ENCODE measurements at regions not wholly inside any gene's neighbourhood (a gene's known extent, or its start where the extent isn't known, plus 50 kb on each side); places are given as distances from the start of the nearest gene placed in this dataset.
"Not testable (repeated sequence)": the region's sequence is repeated elsewhere in the genome, so short reads cannot be mapped to it uniquely, and the experiment has no call there.

DNA sequence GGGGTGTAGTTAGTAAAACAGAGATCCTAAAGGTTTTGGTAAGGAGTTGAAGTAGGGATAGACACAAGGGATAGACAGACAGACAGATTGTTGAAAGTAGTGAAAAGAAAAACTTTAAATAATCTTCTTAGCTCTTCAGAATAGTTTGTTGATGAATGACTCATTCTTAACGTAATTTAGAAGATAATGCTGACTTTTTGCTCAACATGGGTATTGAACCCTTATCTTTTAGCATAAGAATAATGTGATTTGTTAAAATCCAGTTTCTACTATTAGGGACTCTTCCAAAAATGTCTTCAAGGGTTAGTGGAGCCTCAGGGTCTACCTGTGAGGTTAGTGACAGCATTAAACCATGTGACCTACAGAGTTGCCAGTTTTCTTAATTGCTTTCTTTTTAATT lies 411.2 kb downstream of the ETV1 start:
- no peaks in the 10 kb centered on the region for H3K27me3 ChIP-seq (ENCODE audit: control insufficient read depth, insufficient read depth, low read length)
- H3K9me3 ChIP-seq (ENCODE audit: control insufficient read depth, insufficient read depth, low read length) = no peaks in the 10 kb centered on the region
- peaks cover 16% of the 10 kb centered on the region for H3K4me1 ChIP-seq (ENCODE audit: control insufficient read depth, insufficient read depth, low read length)
- H3K36me3 ChIP-seq (ENCODE audit: control insufficient read depth, insufficient read depth, low read length) = no peaks in the 10 kb centered on the region
- no peak overlapping the region for H3K9ac ChIP-seq (ENCODE audit: low read depth, low read length)
- H3K4me3 ChIP-seq (ENCODE audit: low read depth, low read length) = no peak overlapping the region

DNA sequence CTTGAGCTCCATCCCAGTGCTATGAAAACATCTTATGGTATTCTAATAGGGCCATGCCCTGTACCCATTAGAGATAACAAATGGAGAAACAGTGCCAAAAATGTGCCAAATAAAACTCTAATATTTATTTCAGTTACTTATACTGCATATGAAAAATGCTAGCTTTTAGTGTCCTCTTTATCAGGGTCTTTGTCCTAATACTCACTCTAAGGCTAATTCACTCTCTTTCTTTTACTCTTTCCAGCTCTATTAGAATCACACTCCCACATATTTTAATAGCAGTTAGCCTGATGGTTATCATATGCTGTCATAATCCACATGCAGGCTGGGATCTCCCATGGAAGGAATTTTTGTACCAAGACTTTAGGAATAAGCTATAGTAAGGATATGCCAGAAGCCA lies 408.4 kb downstream of the ETV1 start:
- no peaks in the 10 kb centered on the region for H3K9me3 ChIP-seq (ENCODE audit: control insufficient read depth, insufficient read depth, low read length)
- no peaks in the 10 kb centered on the region for H3K27me3 ChIP-seq (ENCODE audit: control insufficient read depth, insufficient read depth, low read length)
- H3K4me3 ChIP-seq (ENCODE audit: low read depth, low read length) = no peak overlapping the region
- no peak overlapping the region for H3K9ac ChIP-seq (ENCODE audit: low read depth, low read length)
- no peaks in the 10 kb centered on the region for H3K36me3 ChIP-seq (ENCODE audit: control insufficient read depth, insufficient read depth, low read length)
- peaks cover 16% of the 10 kb centered on the region for H3K4me1 ChIP-seq (ENCODE audit: control insufficient read depth, insufficient read depth, low read length)

DNA sequence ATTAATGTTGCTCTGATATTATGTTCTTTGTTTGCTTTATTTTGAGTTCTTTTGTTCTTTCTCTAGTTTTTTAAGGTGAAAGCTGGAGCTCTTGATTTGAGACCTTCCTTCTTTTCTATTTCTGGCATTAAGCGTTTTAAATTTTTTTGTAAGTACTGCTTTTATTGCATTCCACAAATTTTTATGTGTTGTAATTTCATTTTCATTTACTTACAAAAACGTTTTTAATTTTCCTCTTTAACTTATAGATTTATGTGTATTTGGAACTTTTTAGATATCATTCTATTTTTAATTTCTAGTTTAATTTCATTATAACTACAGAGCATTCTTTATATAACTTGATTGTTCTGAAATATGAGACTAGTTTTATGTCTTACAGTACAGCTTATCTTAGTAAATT lies 395.6 kb downstream of the ETV1 start:
- Histone ChIP-seq H3K4me3 (ENCODE audit: low read depth, low read length) (no peak overlapping the region), H3K36me3 (ENCODE audit: control insufficient read depth, insufficient read depth, low read length) (peaks cover 3% of the 10 kb centered on the region), H3K4me1 (ENCODE audit: control insufficient read depth, insufficient read depth, low read length) (no peaks in the 10 kb centered on the region), H3K9ac (ENCODE audit: low read depth, low read length) (no peak overlapping the region), H3K27me3 (ENCODE audit: control insufficient read depth, insufficient read depth, low read length) (no peaks in the 10 kb centered on the region), H3K9me3 (ENCODE audit: control insufficient read depth, insufficient read depth, low read length) (no peaks in the 10 kb centered on the region)

DNA sequence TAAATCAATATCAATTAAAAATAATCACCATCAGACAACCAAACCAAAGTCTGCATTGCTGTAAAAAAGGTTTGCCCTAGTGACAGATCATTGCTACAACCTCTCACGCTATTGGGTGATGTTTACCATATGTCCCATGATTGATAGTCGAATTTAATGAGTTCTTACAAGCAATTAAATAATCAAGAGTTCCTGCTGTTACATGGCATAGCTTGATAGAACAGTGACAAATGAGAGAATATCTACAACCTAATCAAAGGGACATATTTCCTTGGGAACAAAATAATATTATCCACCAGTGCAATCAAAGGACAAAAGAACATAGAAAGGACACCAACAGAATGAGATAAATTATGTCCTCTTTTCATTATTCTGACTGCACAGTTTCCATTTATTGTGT lies 387.4 kb downstream of the ETV1 start:
- Histone ChIP-seq H3K9ac (ENCODE audit: low read depth, low read length) (no peak overlapping the region), H3K27me3 (ENCODE audit: control insufficient read depth, insufficient read depth, low read length) (no peaks in the 10 kb centered on the region), H3K4me1 (ENCODE audit: control insufficient read depth, insufficient read depth, low read length) (no peaks in the 10 kb centered on the region), H3K4me3 (ENCODE audit: low read depth, low read length) (no peak overlapping the region), H3K9me3 (ENCODE audit: control insufficient read depth, insufficient read depth, low read length) (no peaks in the 10 kb centered on the region), H3K36me3 (ENCODE audit: control insufficient read depth, insufficient read depth, low read length) (no peaks in the 10 kb centered on the region)

DNA sequence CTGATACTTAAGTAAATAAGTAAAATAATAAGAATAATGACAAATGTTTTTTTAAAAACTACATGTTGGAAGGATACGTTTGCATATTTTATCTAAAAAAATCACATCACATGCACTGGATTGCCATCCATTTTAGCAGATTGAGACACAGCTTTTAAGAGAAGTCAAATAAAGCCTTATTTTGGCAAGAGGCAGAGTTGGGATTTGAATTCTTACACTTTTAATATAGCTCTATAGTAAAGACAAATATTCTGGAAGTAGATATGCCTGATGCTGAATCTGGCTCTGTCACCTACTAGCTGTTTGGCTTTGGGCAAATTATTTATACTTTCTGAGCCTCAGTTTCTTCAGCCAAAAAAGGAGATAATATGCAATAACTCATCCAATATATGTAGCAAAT lies 386.4 kb downstream of the ETV1 start:
- H3K4me1 ChIP-seq (ENCODE audit: control insufficient read depth, insufficient read depth, low read length) = no peaks in the 10 kb centered on the region
- no peak overlapping the region for H3K4me3 ChIP-seq (ENCODE audit: low read depth, low read length)
- H3K27me3 ChIP-seq (ENCODE audit: control insufficient read depth, insufficient read depth, low read length) = no peaks in the 10 kb centered on the region

DNA sequence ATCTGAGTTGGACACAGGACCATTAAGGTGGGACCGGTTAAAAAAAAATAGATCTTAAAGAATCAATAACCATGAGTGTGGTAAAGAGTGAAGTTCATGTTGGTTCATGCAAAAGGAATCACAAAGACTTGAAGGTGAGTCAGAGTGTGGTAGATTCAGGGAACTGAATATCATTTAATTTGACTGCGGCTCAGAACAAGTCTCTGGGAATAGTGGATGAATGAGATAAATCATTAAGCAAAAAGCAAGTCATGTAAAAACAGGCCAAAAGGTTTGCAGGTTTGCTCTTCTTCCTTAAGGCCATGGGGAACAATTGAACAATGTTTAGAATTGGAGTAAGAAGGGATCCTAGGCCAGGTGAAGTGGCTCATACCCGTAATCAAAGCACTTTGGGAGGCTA lies 385.8 kb downstream of the ETV1 start:
- no peak overlapping the region for H3K4me3 ChIP-seq (ENCODE audit: low read depth, low read length)
- H3K27me3 ChIP-seq (ENCODE audit: control insufficient read depth, insufficient read depth, low read length) = no peaks in the 10 kb centered on the region
- H3K9me3 ChIP-seq (ENCODE audit: control insufficient read depth, insufficient read depth, low read length) = no peaks in the 10 kb centered on the region
- H3K9ac ChIP-seq (ENCODE audit: low read depth, low read length) = no peak overlapping the region
- H3K36me3 ChIP-seq (ENCODE audit: control insufficient read depth, insufficient read depth, low read length) = no peaks in the 10 kb centered on the region
- no peaks in the 10 kb centered on the region for H3K4me1 ChIP-seq (ENCODE audit: control insufficient read depth, insufficient read depth, low read length)

More for the DNA sequence above, 386.4 kb downstream of the ETV1 start:
- no peak overlapping the region for H3K9ac ChIP-seq (ENCODE audit: low read depth, low read length)
- no peaks in the 10 kb centered on the region for H3K9me3 ChIP-seq (ENCODE audit: control insufficient read depth, insufficient read depth, low read length)
- H3K36me3 ChIP-seq (ENCODE audit: control insufficient read depth, insufficient read depth, low read length) = no peaks in the 10 kb centered on the region

DNA sequence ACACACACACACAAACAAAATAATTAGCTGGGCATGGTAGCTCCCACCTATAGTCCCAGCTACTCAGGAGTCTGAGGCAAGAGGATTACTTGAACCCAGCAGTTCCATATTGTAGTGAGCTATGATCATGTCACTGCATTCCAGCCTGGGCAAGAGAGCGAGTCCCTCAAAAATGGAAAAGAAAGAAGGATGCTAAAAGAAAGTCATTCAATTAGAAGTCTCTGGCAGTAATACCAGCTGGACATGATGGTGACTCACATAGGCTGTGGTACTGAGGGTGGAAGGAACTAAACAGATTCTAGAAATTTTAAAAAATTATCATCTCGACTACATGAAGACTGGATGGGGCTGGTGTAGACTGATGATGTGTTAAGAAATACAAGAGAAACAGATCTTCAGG lies 385.3 kb downstream of the ETV1 start:
- Histone ChIP-seq H3K4me1 (ENCODE audit: control insufficient read depth, insufficient read depth, low read length) (no peaks in the 10 kb centered on the region), H3K9ac (ENCODE audit: low read depth, low read length) (no peak overlapping the region), H3K36me3 (ENCODE audit: control insufficient read depth, insufficient read depth, low read length) (no peaks in the 10 kb centered on the region), H3K9me3 (ENCODE audit: control insufficient read depth, insufficient read depth, low read length) (no peaks in the 10 kb centered on the region), H3K4me3 (ENCODE audit: low read depth, low read length) (no peak overlapping the region), H3K27me3 (ENCODE audit: control insufficient read depth, insufficient read depth, low read length) (no peaks in the 10 kb centered on the region)

DNA sequence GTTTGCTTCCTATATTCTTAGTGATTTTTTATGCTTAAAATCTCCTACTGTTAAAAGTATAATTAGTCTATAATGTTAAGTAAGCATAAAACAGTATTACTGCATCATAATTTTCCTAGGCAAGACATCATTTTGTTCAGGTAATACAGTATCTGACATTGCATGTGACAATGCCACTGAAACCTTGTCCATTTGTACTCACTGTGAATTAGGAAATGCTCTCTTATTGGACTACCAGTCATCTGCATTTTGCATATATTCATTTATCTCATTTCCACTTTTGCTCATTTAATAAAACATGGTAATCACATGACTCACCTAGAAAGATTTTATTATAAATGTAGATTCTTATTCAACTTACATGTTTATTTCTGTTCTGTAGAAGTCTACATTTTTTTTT lies 379.1 kb downstream of the ETV1 start:
- Histone ChIP-seq H3K9me3 (ENCODE audit: control insufficient read depth, insufficient read depth, low read length) (no peaks in the 10 kb centered on the region), H3K4me3 (ENCODE audit: low read depth, low read length) (no peak overlapping the region), H3K9ac (ENCODE audit: low read depth, low read length) (no peak overlapping the region), H3K36me3 (ENCODE audit: control insufficient read depth, insufficient read depth, low read length) (no peaks in the 10 kb centered on the region), H3K4me1 (ENCODE audit: control insufficient read depth, insufficient read depth, low read length) (no peaks in the 10 kb centered on the region), H3K27me3 (ENCODE audit: control insufficient read depth, insufficient read depth, low read length) (no peaks in the 10 kb centered on the region)

DNA sequence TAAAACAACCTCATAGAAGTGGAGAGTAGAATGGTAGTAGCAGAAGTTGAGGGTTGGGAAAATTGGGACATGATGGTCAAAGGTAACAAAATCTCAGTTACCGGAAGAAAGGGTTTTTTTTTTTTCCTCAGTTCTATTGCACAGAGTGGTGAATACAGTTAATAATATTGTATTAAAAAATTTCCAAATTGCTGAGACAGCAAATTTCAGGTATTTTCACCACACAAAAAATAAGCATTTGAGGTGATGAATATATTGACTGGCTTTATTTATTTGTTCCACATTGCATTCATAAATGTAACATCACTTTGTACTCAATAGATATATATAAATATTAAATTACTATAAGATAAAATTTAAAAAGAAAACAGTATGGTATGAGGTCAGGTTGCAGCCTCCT lies 373.8 kb downstream of the ETV1 start:
- Histone ChIP-seq H3K27me3 (ENCODE audit: control insufficient read depth, insufficient read depth, low read length) (no peaks in the 10 kb centered on the region), H3K4me3 (ENCODE audit: low read depth, low read length) (no peak overlapping the region), H3K36me3 (ENCODE audit: control insufficient read depth, insufficient read depth, low read length) (no peaks in the 10 kb centered on the region), H3K9ac (ENCODE audit: low read depth, low read length) (no peak overlapping the region), H3K4me1 (ENCODE audit: control insufficient read depth, insufficient read depth, low read length) (peaks cover under 1% of the 10 kb centered on the region), H3K9me3 (ENCODE audit: control insufficient read depth, insufficient read depth, low read length) (no peaks in the 10 kb centered on the region)

DNA sequence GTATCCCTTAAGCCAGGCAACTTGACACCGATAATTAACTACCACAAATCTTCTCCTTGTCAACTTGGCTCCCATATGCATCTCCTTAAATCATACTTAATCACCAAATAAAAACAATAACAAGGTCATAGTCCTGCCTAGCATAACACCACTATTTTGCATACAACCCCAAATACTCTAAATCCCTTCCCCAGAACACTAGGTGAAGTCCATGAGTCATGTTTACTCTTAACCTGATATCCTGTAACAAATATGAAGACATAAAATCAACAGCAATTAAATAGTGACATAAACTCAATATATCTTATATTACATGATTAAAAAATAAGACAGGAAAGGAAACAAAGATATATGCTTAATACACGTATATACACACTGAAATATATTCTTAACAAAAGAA lies 362.0 kb downstream of the ETV1 start:
- Histone ChIP-seq H3K9ac (ENCODE audit: low read depth, low read length) (no peak overlapping the region), H3K36me3 (ENCODE audit: control insufficient read depth, insufficient read depth, low read length) (no peaks in the 10 kb centered on the region), H3K4me1 (ENCODE audit: control insufficient read depth, insufficient read depth, low read length) (no peaks in the 10 kb centered on the region), H3K9me3 (ENCODE audit: control insufficient read depth, insufficient read depth, low read length) (no peaks in the 10 kb centered on the region), H3K4me3 (ENCODE audit: low read depth, low read length) (no peak overlapping the region), H3K27me3 (ENCODE audit: control insufficient read depth, insufficient read depth, low read length) (no peaks in the 10 kb centered on the region)

DNA sequence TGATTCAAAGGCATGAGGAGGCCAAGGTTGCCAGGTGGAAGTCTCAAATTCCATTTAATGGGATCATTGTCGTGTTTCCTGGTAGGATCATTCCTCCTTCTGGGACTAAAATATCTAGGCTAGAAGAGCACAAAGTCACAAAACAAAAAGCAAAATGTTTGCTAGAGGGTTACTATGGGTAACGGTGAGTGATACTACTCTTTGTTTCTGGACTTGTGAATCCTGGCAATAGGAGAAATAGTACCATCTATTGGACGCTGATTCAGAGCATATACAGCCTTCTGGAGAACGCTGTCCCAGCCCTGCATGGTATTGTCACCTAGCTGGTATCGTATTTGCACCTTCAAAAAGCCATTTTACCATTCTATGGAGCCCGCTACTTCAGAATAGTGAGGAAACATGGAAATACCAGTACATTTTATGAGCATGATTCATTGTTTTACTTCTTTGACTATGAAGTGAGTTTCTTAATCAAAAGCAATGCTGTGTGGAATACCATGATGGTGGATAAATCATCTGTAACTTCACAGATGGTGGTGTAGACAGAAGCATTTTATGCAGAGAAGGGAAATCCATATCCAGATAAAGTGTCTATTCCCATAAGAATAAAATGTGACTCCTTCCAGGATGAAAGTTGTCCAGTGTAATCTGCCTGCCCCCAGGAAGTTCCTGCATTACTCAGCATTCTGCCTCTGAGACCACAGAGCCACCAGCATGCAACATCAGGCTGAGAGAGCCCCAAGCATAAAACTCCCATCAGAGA lies 361.0 kb downstream of the ETV1 start:
- no peak overlapping the region for H3K4me3 ChIP-seq (ENCODE audit: low read depth, low read length)
- no peak overlapping the region for H3K9ac ChIP-seq (ENCODE audit: low read depth, low read length)
- no peaks in the 10 kb centered on the region for H3K9me3 ChIP-seq (ENCODE audit: control insufficient read depth, insufficient read depth, low read length)
- H3K36me3 ChIP-seq (ENCODE audit: control insufficient read depth, insufficient read depth, low read length) = no peaks in the 10 kb centered on the region
- H3K4me1 ChIP-seq (ENCODE audit: control insufficient read depth, insufficient read depth, low read length) = no peaks in the 10 kb centered on the region
- no peaks in the 10 kb centered on the region for H3K27me3 ChIP-seq (ENCODE audit: control insufficient read depth, insufficient read depth, low read length)

DNA sequence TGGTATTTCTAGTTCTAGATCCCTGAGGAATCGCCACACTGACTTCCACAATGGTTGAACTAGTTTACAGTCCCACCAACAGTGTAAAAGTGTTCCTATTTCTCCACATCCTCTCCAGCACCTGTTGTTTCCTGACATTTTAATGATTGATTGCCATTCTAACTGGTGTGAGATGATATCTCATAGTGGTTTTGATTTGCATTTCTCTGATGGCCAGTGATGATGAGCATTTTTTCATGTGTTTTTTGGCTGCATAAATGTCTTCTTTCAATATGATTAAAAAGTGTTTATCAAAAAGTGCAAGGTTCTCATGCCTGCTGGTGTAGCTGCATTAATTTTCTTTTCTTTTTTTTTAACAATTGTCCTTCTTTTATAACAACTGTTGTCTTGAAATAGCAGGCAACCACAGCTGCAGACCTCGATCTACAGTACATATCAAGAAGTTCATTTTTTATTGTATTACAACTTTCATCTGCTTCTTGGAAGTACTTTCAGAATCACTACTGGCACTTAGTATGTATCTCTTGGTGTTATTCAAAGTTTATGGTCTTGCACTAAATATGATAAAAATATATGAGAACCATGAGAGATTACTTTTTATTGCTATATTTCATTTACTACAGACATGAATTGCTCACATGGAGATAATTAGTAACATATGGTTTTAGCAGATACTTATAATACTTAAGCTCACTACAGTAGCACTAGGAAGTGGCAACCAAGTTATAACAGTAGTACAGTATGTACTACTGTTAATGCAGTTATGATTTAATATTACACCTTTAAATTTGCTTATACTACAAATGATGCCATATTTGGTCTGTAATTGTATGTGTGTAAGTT lies 358.0 kb downstream of the ETV1 start:
- H3K36me3 ChIP-seq (ENCODE audit: control insufficient read depth, insufficient read depth, low read length); H3K27me3 ChIP-seq (ENCODE audit: control insufficient read depth, insufficient read depth, low read length); H3K4me3 ChIP-seq (ENCODE audit: low read depth, low read length); H3K9ac ChIP-seq (ENCODE audit: low read depth, low read length); H3K4me1 ChIP-seq (ENCODE audit: control insufficient read depth, insufficient read depth, low read length); H3K9me3 ChIP-seq (ENCODE audit: control insufficient read depth, insufficient read depth, low read length): not testable (repeated sequence)

All from iPS-15b (cell line).